Uterus (tissue), 2 donors: ENCODE measurements at regions not wholly inside any gene's neighbourhood (a gene's known extent, or its start where the extent isn't known, plus 50 kb on each side); places are given as distances from the start of the nearest gene placed in this dataset.

Experiments
- POLR2A ChIP-seq, 2 donors: fragments of 450-650 bp; IDR thresholded peaks; one replicate each; pipeline ENCODE4 v1.6.1; 2016; ENCODE audit warnings: antibody characterized with exemption in 2 of 2, mild to moderate bottlenecking in 1 of 2, moderate library complexity in 1 of 2
- TF ChIP-seq, protein P1 (sequence below), 4 experiments: fragments of 200-600 bp in 2 of 4; fragments of 450-650 bp in 2 of 4; sonication (generic) in 2 of 4; IDR thresholded peaks; one replicate each; pipeline ENCODE4 v1.5.1; 2016 to 2019; ENCODE audit warnings: antibody characterized with exemption in 4 of 4, mild to moderate bottlenecking in 2 of 4, moderate library complexity in 1 of 4

DNA sequence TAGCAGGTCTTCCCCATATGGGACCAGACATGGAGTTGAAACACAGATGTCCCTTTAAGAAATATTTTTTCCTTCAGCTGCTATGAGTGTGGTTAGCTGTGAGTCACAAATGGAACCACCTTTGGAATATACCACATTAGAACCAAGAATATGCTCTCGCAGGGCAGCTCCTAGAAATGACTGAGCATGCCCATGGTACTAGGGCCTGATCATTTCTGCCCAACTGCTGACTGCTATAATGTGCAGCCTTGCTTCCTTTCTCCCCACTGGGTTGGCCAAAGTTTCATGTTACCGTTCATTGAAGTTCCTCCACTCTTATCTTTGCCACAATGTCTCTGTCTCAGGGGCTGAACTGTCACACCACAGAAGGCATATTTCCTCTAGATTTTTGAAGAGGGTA is 1074.6 kb downstream of the FLRT2 start:
- TF ChIP-seq, protein P1, sequence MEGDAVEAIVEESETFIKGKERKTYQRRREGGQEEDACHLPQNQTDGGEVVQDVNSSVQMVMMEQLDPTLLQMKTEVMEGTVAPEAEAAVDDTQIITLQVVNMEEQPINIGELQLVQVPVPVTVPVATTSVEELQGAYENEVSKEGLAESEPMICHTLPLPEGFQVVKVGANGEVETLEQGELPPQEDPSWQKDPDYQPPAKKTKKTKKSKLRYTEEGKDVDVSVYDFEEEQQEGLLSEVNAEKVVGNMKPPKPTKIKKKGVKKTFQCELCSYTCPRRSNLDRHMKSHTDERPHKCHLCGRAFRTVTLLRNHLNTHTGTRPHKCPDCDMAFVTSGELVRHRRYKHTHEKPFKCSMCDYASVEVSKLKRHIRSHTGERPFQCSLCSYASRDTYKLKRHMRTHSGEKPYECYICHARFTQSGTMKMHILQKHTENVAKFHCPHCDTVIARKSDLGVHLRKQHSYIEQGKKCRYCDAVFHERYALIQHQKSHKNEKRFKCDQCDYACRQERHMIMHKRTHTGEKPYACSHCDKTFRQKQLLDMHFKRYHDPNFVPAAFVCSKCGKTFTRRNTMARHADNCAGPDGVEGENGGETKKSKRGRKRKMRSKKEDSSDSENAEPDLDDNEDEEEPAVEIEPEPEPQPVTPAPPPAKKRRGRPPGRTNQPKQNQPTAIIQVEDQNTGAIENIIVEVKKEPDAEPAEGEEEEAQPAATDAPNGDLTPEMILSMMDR (IDR thresholded peaks at IDR 0.05) = no peak
- TF ChIP-seq POLR2A (IDR thresholded peaks at IDR 0.05) = no peak
